Transverse colon (tissue), 4 donors: ENCODE measurements at regions not wholly inside any gene's neighbourhood (a gene's known extent, or its start where the extent isn't known, plus 50 kb on each side); places are given as distances from the start of the nearest gene placed in this dataset.

Experiments used
- DNase-seq: peaks from one replicate; pipeline ENCODE4 v3.0.0-alpha.2; 2019
- H3K27ac ChIP-seq, 4 donors: fragments of 200-600 bp; sonication (generic); 2 replicates each; pipeline ENCODE4 v1.5.1; 2016 to 2018; ENCODE audit warnings: inconsistent platforms in 4 of 4
- H3K27me3 ChIP-seq: fragments of 200-600 bp; sonication (generic); 2 replicates; pipeline ENCODE4 v1.5.1; 2017; ENCODE audit warnings: inconsistent platforms
- H3K36me3 ChIP-seq, 4 donors: fragments of 200-600 bp; sonication (generic); 2 replicates each; pipeline ENCODE4 v1.5.1; 2017 to 2019; ENCODE audit warnings: inconsistent platforms in 4 of 4
- H3K4me1 ChIP-seq, 4 donors: fragments of 200-600 bp; sonication (generic); 2 replicates each; pipeline ENCODE4 v1.5.1; 2017 to 2020; ENCODE audit warnings: inconsistent platforms in 4 of 4
- H3K4me3 ChIP-seq, 4 donors: fragments of 200-600 bp; sonication (generic); 1 replicate in 1 of 4; 2 replicates in 3 of 4; pipeline versions ENCODE4 v1.5.1 to v1.6.1; 2017 to 2019; ENCODE audit warnings: inconsistent platforms in 4 of 4
- H3K9me3 ChIP-seq, 2 donors: fragments of 200-600 bp; sonication (generic); 2 replicates each; pipeline ENCODE4 v1.5.1; 2017 to 2019; ENCODE audit warnings: inconsistent platforms in 2 of 2
- EP300 ChIP-seq: sonication (generic); formaldehyde crosslinking; IDR thresholded peaks from one replicate; pipeline ENCODE4 v1.6.1; 2017; ENCODE audit warnings: antibody characterized with exemption, low read depth
- POLR2A ChIP-seq: fragments of 450-650 bp; IDR thresholded peaks from one replicate; pipeline ENCODE4 v1.6.1; 2016; ENCODE audit warnings: antibody characterized with exemption, mild to moderate bottlenecking, moderate library complexity
- POLR2AphosphoS5 ChIP-seq, 3 donors: sonication (generic); formaldehyde crosslinking; IDR thresholded peaks; one replicate each; pipeline ENCODE4 v1.6.1; 2016; ENCODE audit warnings: antibody characterized with exemption in 3 of 3
- WGBS, 2 donors: methylation state at CpG; one replicate each; pipeline ENCODE4 v1.1.5; 2018; ENCODE audit warnings: low coverage in 1 of 2; 5-methylcytosine and 5-hydroxymethylcytosine counted together
- in situ Hi-C, 4 donors: fragments of 200-750 bp; cut with MboI; loops; one replicate each; pipeline versions ENCODE4 v1.15.0 to v1.15.1; 2017; ENCODE audit warnings: low sequenced_read_pairs in 3 of 4, low pct_ligation_motif_present in 1 of 4, low pct_unique_long_range_greater_than_20kb in 1 of 4
- intact Hi-C: fragments of 100-400 bp; cut with DNase I; formaldehyde crosslinking; loops from one replicate; pipeline ENCODE4 v1.15.1; 2023; ENCODE audit warnings: low total_unique reads
- TF ChIP-seq, protein P1 (sequence below), 5 experiments: fragments of 200-600 bp in 3 of 5; fragments of 450-650 bp in 2 of 5; sonication (generic) in 3 of 5; IDR thresholded peaks; 1 replicate in 2 of 5; 2 replicates in 3 of 5; pipeline ENCODE4 v1.5.1; 2016 to 2017; ENCODE audit warnings: antibody characterized with exemption in 5 of 5, inconsistent platforms in 3 of 5, mild to moderate bottlenecking in 2 of 5, moderate library complexity in 1 of 5

DNA sequence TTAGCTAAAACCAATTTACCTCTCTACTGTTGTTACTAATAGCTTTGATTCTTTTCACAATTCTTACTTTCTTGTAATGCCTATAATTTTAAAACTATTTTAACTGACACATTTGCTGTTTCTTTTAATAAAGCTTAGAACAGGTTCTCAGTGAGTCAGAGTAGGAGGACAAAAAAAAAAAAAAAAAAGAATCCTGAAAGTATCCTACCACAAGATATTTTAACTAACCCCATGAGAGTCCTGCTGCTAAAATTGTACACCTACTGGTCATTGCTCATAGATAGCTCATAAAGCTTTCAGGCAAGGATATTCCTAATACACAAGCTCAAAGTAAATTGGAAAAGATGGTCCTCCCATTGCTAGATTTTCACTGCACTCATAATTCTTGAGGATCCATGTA is 301.0 kb downstream of the CENPW start:
- Histone ChIP-seq H3K4me3 (no peak overlapping the region), H3K4me1 (no peaks in the 10 kb centered on the region), H3K36me3 (no peaks in the 10 kb centered on the region), H3K9me3 (no peaks in the 10 kb centered on the region), H3K27ac (no peak overlapping the region), H3K27me3 (no peaks in the 10 kb centered on the region)
- intact Hi-C loops (no loop called here), in situ Hi-C loops (no loop called here)
- TF ChIP-seq, protein P1, sequence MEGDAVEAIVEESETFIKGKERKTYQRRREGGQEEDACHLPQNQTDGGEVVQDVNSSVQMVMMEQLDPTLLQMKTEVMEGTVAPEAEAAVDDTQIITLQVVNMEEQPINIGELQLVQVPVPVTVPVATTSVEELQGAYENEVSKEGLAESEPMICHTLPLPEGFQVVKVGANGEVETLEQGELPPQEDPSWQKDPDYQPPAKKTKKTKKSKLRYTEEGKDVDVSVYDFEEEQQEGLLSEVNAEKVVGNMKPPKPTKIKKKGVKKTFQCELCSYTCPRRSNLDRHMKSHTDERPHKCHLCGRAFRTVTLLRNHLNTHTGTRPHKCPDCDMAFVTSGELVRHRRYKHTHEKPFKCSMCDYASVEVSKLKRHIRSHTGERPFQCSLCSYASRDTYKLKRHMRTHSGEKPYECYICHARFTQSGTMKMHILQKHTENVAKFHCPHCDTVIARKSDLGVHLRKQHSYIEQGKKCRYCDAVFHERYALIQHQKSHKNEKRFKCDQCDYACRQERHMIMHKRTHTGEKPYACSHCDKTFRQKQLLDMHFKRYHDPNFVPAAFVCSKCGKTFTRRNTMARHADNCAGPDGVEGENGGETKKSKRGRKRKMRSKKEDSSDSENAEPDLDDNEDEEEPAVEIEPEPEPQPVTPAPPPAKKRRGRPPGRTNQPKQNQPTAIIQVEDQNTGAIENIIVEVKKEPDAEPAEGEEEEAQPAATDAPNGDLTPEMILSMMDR (IDR thresholded peaks at IDR 0.05) = no peak
- TF ChIP-seq POLR2A (no peak), POLR2AphosphoS5 (IDR thresholded peaks at IDR 0.05) (no peak), EP300 (no peak)
- DNase-seq = no peak

DNA sequence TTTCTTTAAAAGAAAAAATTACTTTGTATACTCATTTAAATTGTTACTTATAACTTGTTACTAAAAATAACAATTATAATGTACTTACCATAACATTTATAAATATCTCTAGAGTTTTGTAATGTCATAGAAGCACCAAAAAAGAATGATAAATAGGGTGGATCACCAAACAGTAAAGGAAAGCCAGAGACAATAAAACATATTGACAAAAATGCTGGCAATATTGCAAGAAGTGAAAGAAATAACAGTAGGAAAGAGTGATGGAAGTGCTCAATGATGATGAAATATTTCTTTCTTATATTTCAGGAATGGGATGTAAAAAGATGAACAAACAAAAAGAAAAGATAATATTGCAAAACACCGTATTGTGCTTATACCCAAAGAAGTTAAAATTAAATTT is 301.7 kb downstream of the CENPW start:
- Histone ChIP-seq H3K27ac (no peak overlapping the region), H3K4me1 (no peaks in the 10 kb centered on the region), H3K9me3 (no peaks in the 10 kb centered on the region), H3K36me3 (no peaks in the 10 kb centered on the region), H3K27me3 (no peaks in the 10 kb centered on the region), H3K4me3 (no peak overlapping the region)
- in situ Hi-C loops (no loop called here), intact Hi-C loops (no loop called here)
- no peak for DNase-seq
- 75 to 77% methylated on average over 1 of the region's 1 CpG for WGBS, 2 donors
- TF ChIP-seq, protein P1 (IDR thresholded peaks at IDR 0.05) = no peak
- TF ChIP-seq EP300 (no peak), POLR2AphosphoS5 (IDR thresholded peaks at IDR 0.05) (no peak), POLR2A (no peak)

GRCh38 chr6:126643352-126643751 is 303.4 kb downstream of the CENPW start:
- H3K4me3 ChIP-seq = no peak overlapping the region
- H3K4me1 ChIP-seq = no peaks in the 10 kb centered on the region
- H3K27ac ChIP-seq = no peak overlapping the region
- DNase-seq = no peak
- in situ Hi-C loops (no loop called here), intact Hi-C loops (no loop called here)
- WGBS, 2 donors = 92 to 93% methylated on average over 13 to 32 of the region's 33 CpGs
- no peaks in the 10 kb centered on the region for H3K36me3 ChIP-seq
- TF ChIP-seq, protein P1 (IDR thresholded peaks at IDR 0.05) = no peak
- TF ChIP-seq POLR2A = no peak
- TF ChIP-seq POLR2AphosphoS5 (IDR thresholded peaks at IDR 0.05) = no peak
- no peak for TF ChIP-seq EP300
- H3K27me3 ChIP-seq = no peaks in the 10 kb centered on the region
- H3K9me3 ChIP-seq = no peaks in the 10 kb centered on the region

- intact Hi-C loops = no loop called here
- peaks cover 0 to 3% of the 10 kb centered on the region in 2 donors for H3K9me3 ChIP-seq
Observed at GRCh38 chr6:126650931-126651330, 311.0 kb downstream of the CENPW start.

More at GRCh38 chr6:126650931-126651330, 311.0 kb downstream of the CENPW start:
- no peaks in the 10 kb centered on the region for H3K4me1 ChIP-seq
- H3K4me3 ChIP-seq = no peak overlapping the region
- WGBS, 2 donors = 14 to 33% methylated on average over 2 of the region's 2 CpGs
- TF ChIP-seq POLR2A (no peak), POLR2AphosphoS5 (IDR thresholded peaks at IDR 0.05) (no peak), EP300 (no peak)
- TF ChIP-seq, protein P1 (IDR thresholded peaks at IDR 0.05) = no peak
- no peak overlapping the region for H3K27ac ChIP-seq
- in situ Hi-C loops = loop anchor here in 2 of 4 donors (25.0 kb wide), 2 partner anchors 289 to 614 kb away; no protein-coding TSS in a partner anchor
- no peak for DNase-seq
- H3K36me3 ChIP-seq = no peaks in the 10 kb centered on the region
- H3K27me3 ChIP-seq = no peaks in the 10 kb centered on the region
